ENCODE measurements at regions not wholly inside any gene's neighbourhood (a gene's known extent, or its start where the extent isn't known, plus 50 kb on each side); places are given as distances from the start of the nearest gene placed in this dataset.

GRCh38 chr1:197825541-197825940 lies 50.3 kb upstream of the DENND1B start:
- H3K27me3 ChIP-seq (ENCODE audit: control insufficient read depth, insufficient read depth, low read length) = no peaks in the 10 kb centered on the region
- no peak for TF ChIP-seq CTCF (IDR thresholded peaks at IDR 0.05; ENCODE audit: insufficient read depth, low read length, poor library complexity, severe bottlenecking)
- no peaks in the 10 kb centered on the region for H3K36me3 ChIP-seq (ENCODE audit: control insufficient read depth, insufficient read depth, low read length)
- DNase-seq (ENCODE audit: low read depth) = no peak
- H3K4me3 ChIP-seq (ENCODE audit: low read depth, low read length) = no peak overlapping the region
